GM23248 (cell line): ENCODE measurements at regions not wholly inside any gene's neighbourhood (a gene's known extent, or its start where the extent isn't known, plus 50 kb on each side); places are given as distances from the start of the nearest gene placed in this dataset.
A peak's percentile ranks its signal among the peaks of the same experiment; 100 is the strongest.

Experiments
- DNase-seq: peaks from one replicate; pipeline ENCODE4 v3.0.0-alpha.2; 2015
- H2AFZ ChIP-seq: fragments of 200-600 bp; sonication (generic); 2 replicates; pipeline ENCODE4 v1.6.1; 2016; ENCODE audit warnings: antibody characterized with exemption
- H3F3A ChIP-seq: fragments of 200-600 bp; sonication (generic); 2 replicates; pipeline ENCODE4 v1.6.1; 2016; ENCODE audit warnings: mild to moderate bottlenecking, antibody characterized with exemption, mixed run types; ENCODE audit not compliant: insufficient read depth
- H3K27ac ChIP-seq: fragments of 200-600 bp; sonication (generic); 2 replicates; pipeline ENCODE4 v1.5.1; 2016; ENCODE audit warnings: mild to moderate bottlenecking
- H3K27me3 ChIP-seq: fragments of 200-600 bp; sonication (generic); replicated peaks from 2 replicates; pipeline ENCODE4 v1.6.1; 2016; ENCODE audit warnings: mild to moderate bottlenecking; ENCODE audit not compliant: insufficient read depth
- H3K36me3 ChIP-seq: fragments of 200-600 bp; sonication (generic); 2 replicates; pipeline ENCODE4 v1.6.1; 2016; ENCODE audit warnings: low read depth, mild to moderate bottlenecking
- H3K4me1 ChIP-seq: fragments of 200-600 bp; sonication (generic); 2 replicates; pipeline ENCODE4 v1.6.1; 2016; ENCODE audit warnings: mild to moderate bottlenecking; ENCODE audit not compliant: insufficient read depth
- H3K4me2 ChIP-seq: fragments of 200-600 bp; sonication (generic); one replicate; pipeline ENCODE4 v1.6.1; 2016; ENCODE audit warnings: mild to moderate bottlenecking; ENCODE audit not compliant: unreplicated experiment
- H3K4me3 ChIP-seq: fragments of 200-600 bp; sonication (generic); 2 replicates; pipeline ENCODE4 v1.5.1; 2016; ENCODE audit warnings: mild to moderate bottlenecking
- H3K79me2 ChIP-seq: fragments of 200-600 bp; sonication (generic); 2 replicates; pipeline ENCODE4 v1.6.1; 2016; ENCODE audit warnings: mild to moderate bottlenecking; ENCODE audit not compliant: insufficient read depth
- H3K9ac ChIP-seq: fragments of 200-600 bp; sonication (generic); 2 replicates; pipeline ENCODE4 v1.6.1; 2016; ENCODE audit warnings: mild to moderate bottlenecking
- H3K9me2 ChIP-seq: fragments of 200-600 bp; sonication (generic); 2 replicates; pipeline ENCODE4 v1.6.1; 2016; ENCODE audit warnings: mixed run types, mild to moderate bottlenecking, moderate library complexity; ENCODE audit not compliant: insufficient read depth
- H3K9me3 ChIP-seq: fragments of 200-600 bp; sonication (generic); one replicate; pipeline ENCODE4 v1.6.1; 2017; ENCODE audit warnings: low read depth
- H4K20me1 ChIP-seq: fragments of 200-600 bp; sonication (generic); 2 replicates; pipeline ENCODE4 v1.6.0; 2016; ENCODE audit not compliant: insufficient read depth
- EZH2 ChIP-seq: fragments of 200-600 bp; sonication (generic); IDR thresholded peaks from 2 replicates; pipeline ENCODE4 v1.6.1; 2018; ENCODE audit warnings: antibody characterized with exemption, mild to moderate bottlenecking; ENCODE audit not compliant: insufficient read depth, poor library complexity, severe bottlenecking
- EZH2phosphoT487 ChIP-seq: fragments of 200-600 bp; sonication (generic); IDR thresholded peaks from 2 replicates; pipeline ENCODE4 v1.6.1; 2018; ENCODE audit warnings: antibody characterized with exemption, moderate library complexity, mild to moderate bottlenecking, low read depth; ENCODE audit not compliant: insufficient read depth
- WGBS, 2 experiments: methylation state at CpG; one replicate each; pipeline ENCODE4 v1.1.6; 2015 to 2017; ENCODE audit warnings: low lambda C conversion rate in 2 of 2, low coverage in 1 of 2; ENCODE audit errors: missing lambda C conversion rate in 2 of 2; 5-methylcytosine and 5-hydroxymethylcytosine counted together
- in situ Hi-C: fragments of 300-500 bp; cut with MboI; formaldehyde crosslinking; loops from 2 replicates; pipeline ENCODE4 v1.15.0; 2020

GRCh38 chr6:109295774-109296156 lies 86.5 kb downstream of the CD164 start:
- H3K27ac ChIP-seq, result no peak overlapping the region
- no peaks in the 10 kb centered on the region for H3K36me3 ChIP-seq
- H3K79me2 ChIP-seq, result no peaks in the 10 kb centered on the region
- WGBS, 2 experiments, result 66 to 72% methylated on average over 3 of the region's 3 CpGs
- no peaks in the 10 kb centered on the region for H3K9me3 ChIP-seq
- no peak overlapping the region for H3K4me2 ChIP-seq
- H3F3A ChIP-seq, result no peaks in the 10 kb centered on the region
- in situ Hi-C loops, result no loop called here
- no peak overlapping the region for H3K4me3 ChIP-seq
- no peak overlapping the region for H2AFZ ChIP-seq
- no peaks in the 10 kb centered on the region for H3K9me2 ChIP-seq
- H4K20me1 ChIP-seq, result no peaks in the 10 kb centered on the region
- no peak for DNase-seq
- TF ChIP-seq EZH2phosphoT487 (no peak), EZH2 (no peak)
- H3K9ac ChIP-seq, result no peak overlapping the region
- H3K4me1 ChIP-seq, result no peaks in the 10 kb centered on the region
- 0 out of 2 replicates have a peak, but pooled peaks cover 4% of the 10 kb centered on the region for H3K27me3 ChIP-seq

DNA sequence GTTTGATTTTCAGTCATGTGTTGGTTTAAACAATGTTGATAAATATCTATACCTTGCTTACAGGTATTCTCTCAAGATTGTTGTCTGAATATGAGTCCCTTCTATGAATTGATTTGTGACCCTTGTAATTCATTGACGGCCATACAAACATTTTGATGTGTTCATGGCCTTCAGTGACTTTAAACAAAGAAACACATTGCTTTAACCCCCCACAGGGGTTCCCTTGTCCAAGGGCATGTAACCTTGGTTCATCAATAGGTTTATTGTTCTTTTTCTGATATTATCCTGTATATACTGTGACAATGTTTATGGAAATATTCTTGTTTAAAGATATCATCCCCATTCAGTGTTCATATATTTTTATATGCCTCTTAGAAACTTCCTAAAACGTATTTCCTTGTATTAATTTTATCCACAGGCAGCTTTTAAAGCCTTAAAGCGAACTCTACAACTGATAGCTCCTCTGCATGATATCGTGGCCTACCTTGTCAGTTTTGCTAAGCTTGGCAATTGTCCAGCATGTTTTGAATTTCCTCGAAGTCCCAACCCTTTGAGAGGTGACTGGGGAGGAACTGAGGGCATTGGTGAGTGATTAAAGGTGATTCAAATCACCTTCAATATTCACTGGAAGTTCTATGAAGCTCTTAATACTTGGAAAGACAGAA lies 87.0 kb downstream of the CD164 start:
- DNase-seq, result no peak
- Histone ChIP-seq H3K9ac (no peak overlapping the region), H4K20me1 (no peaks in the 10 kb centered on the region), H3K27ac (no peak overlapping the region), H3F3A (no peaks in the 10 kb centered on the region), H3K4me2 (no peak overlapping the region), H3K4me3 (no peak overlapping the region), H3K27me3 (0 out of 2 replicates have a peak, but pooled peaks cover 4% of the 10 kb centered on the region), H3K4me1 (no peaks in the 10 kb centered on the region), H3K79me2 (no peaks in the 10 kb centered on the region), H2AFZ (no peak overlapping the region), H3K9me3 (no peaks in the 10 kb centered on the region), H3K36me3 (no peaks in the 10 kb centered on the region), H3K9me2 (no peaks in the 10 kb centered on the region)
- in situ Hi-C loops, result no loop called here
- 66 to 69% methylated on average over 5 of the region's 5 CpGs for WGBS, 2 experiments
- TF ChIP-seq EZH2 (no peak), EZH2phosphoT487 (no peak)

GRCh38 chr6:109292983-109293586 lies 89.2 kb downstream of the CD164 start:
- in situ Hi-C loops, result no loop called here
- Histone ChIP-seq H2AFZ (no peak overlapping the region), H3F3A (no peaks in the 10 kb centered on the region), H3K27me3 (0 out of 2 replicates have a peak, but pooled peaks cover 4% of the 10 kb centered on the region), H4K20me1 (no peaks in the 10 kb centered on the region), H3K79me2 (no peaks in the 10 kb centered on the region), H3K4me1 (no peaks in the 10 kb centered on the region), H3K4me3 (no peak overlapping the region), H3K27ac (no peak overlapping the region), H3K9me2 (no peaks in the 10 kb centered on the region), H3K4me2 (no peak overlapping the region), H3K36me3 (no peaks in the 10 kb centered on the region), H3K9ac (no peak overlapping the region), H3K9me3 (no peaks in the 10 kb centered on the region)
- WGBS, 2 experiments, result 52 to 60% methylated on average over 2 of the region's 2 CpGs
- TF ChIP-seq EZH2phosphoT487, result no peak
- TF ChIP-seq EZH2, result no peak
- peak; percentile 23 for DNase-seq

DNA sequence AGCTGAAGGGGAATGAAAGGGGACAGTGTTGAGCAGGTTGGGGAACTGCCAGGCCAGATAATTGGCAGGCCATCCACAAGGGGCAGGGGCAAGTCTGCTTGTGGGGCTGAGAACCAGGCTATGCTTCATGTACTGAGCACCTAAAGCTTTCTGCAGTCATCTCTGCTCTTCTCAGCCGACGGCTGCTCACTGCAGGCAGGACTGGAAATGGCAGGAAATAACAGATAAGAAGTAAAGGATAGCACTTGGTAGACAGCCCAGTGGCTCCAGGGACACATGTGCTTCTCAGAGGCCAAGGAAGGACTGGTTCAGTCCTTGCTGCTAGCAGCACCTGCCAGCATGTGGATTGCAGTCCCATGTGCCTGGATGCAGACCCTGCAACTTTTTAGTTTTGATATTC lies 89.8 kb downstream of the CD164 start:
- 83 to 91% methylated on average over 2 of the region's 2 CpGs for WGBS, 2 experiments
- H3K4me3 ChIP-seq, result no peak overlapping the region

More for the DNA sequence above, 89.8 kb downstream of the CD164 start:
- Histone ChIP-seq H3K9me2 (no peaks in the 10 kb centered on the region), H3K9me3 (no peaks in the 10 kb centered on the region), H4K20me1 (no peaks in the 10 kb centered on the region), H3K36me3 (no peaks in the 10 kb centered on the region), H3K27ac (no peak overlapping the region), H3K4me1 (no peaks in the 10 kb centered on the region), H3F3A (no peaks in the 10 kb centered on the region), H2AFZ (no peak overlapping the region), H3K79me2 (no peaks in the 10 kb centered on the region), H3K4me2 (no peak overlapping the region), H3K27me3 (0 out of 2 replicates have a peak, but pooled peaks cover 4% of the 10 kb centered on the region), H3K9ac (no peak overlapping the region)
- DNase-seq, result no peak
- no peak for TF ChIP-seq EZH2
- no peak for TF ChIP-seq EZH2phosphoT487
- in situ Hi-C loops, result no loop called here
